Peyer's patch (tissue), 4 donors: ENCODE measurements at regions not wholly inside any gene's neighbourhood (a gene's known extent, or its start where the extent isn't known, plus 50 kb on each side); places are given as distances from the start of the nearest gene placed in this dataset.

ENCODE experiments used
- DNase-seq, 3 donors: peaks; one replicate each; pipeline ENCODE4 v3.0.0-alpha.2; 2017 to 2019
- H3K27ac ChIP-seq, 4 donors: fragments of 200-600 bp; sonication (generic); one replicate each; pipeline ENCODE4 v1.5.1; 2016 to 2019
- H3K27me3 ChIP-seq, 2 donors: fragments of 200-600 bp; sonication (generic); one replicate each; pipeline ENCODE4 v1.5.1; 2019
- H3K36me3 ChIP-seq, 3 donors: fragments of 200-600 bp; sonication (generic); one replicate each; pipeline ENCODE4 v1.5.1; 2016 to 2019
- H3K4me1 ChIP-seq, 4 donors: fragments of 200-600 bp; sonication (generic); one replicate each; pipeline ENCODE4 v1.5.1; 2016 to 2019
- H3K4me3 ChIP-seq, 4 donors: fragments of 200-600 bp; sonication (generic); 1 replicate in 3 of 4; 2 replicates in 1 of 4; pipeline ENCODE4 v1.5.1; 2016 to 2019; ENCODE audit warnings: mild to moderate bottlenecking in 1 of 4
- H3K9me3 ChIP-seq, 4 donors: fragments of 200-600 bp; sonication (generic); one replicate each; pipeline ENCODE4 v1.5.1; 2016 to 2019; ENCODE audit warnings: mild to moderate bottlenecking in 1 of 4
- CTCF ChIP-seq, 6 experiments: fragments of 450-650 bp in 4 of 6; fragments of 200-600 bp in 2 of 6; sonication (generic) in 1 of 6; IDR thresholded peaks; one replicate each; pipeline ENCODE4 v1.5.1; 2017 to 2019; ENCODE audit warnings: antibody characterized with exemption in 6 of 6, mild to moderate bottlenecking in 3 of 6, moderate library complexity in 1 of 6
- POLR2A ChIP-seq, 2 donors: fragments of 450-650 bp; IDR thresholded peaks; one replicate each; pipeline ENCODE4 v1.5.1; 2017; ENCODE audit warnings: antibody characterized with exemption in 2 of 2, mild to moderate bottlenecking in 2 of 2, moderate library complexity in 2 of 2

- Histone ChIP-seq H3K27ac (peak overlapping the region; percentile 55 to 94 (median 84)), H3K4me3 (no peak overlapping the region), H3K9me3 (no peaks in the 10 kb centered on the region), H3K4me1 (peaks cover 0 to 30% (median 11%) of the 10 kb centered on the region in 4 donors), H3K36me3 (no peaks in the 10 kb centered on the region), H3K27me3 (no peaks in the 10 kb centered on the region)
- TF ChIP-seq CTCF (IDR thresholded peaks at IDR 0.05) (no peak), POLR2A (IDR thresholded peaks at IDR 0.05) (no peak)
- DNase-seq = peak in 2 of 3 donors; percentile 53 to 55
Measured at GRCh38 chr9:70478963-70479641, 64.6 kb upstream of the KLF9 start.

DNA sequence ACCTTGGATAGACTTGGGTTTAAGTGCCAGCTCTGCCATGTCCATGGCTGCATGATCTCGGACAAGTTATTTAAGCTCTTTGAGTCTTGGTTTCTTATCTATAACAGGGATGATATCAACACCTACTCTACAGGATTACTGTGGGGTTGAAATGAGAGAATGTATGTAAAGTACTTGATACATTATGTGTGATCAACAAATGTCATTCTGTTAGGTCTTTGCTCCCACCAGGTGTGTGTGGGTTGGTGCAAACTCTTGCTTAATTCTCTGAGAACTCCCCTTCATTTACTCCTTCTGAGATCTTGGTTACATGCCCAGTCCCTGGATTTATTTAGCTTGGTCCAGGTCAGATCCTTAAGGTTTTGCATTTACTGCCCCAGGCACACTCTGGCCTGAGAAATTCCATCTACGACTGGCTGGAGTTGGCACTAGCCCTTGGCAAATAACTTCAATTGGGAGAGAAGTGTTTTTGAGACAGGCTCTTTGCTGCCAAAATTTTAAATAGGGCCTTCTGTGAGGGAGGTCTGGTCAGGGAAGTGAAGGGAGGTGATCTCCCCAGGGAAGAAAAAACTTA, 63.5 kb upstream of the KLF9 start:
- Histone ChIP-seq H3K4me3 (no peak overlapping the region), H3K9me3 (no peaks in the 10 kb centered on the region), H3K27ac (peak overlapping the region in 1 of 4 donors; percentile 94), H3K4me1 (peaks cover 0 to 30% (median 11%) of the 10 kb centered on the region in 4 donors), H3K27me3 (no peaks in the 10 kb centered on the region), H3K36me3 (no peaks in the 10 kb centered on the region)
- TF ChIP-seq POLR2A (IDR thresholded peaks at IDR 0.05) = no peak
- TF ChIP-seq CTCF (IDR thresholded peaks at IDR 0.05) = no peak
- no peak for DNase-seq

GRCh38 chr9:70477146-70477745, 62.8 kb upstream of the KLF9 start:
- Histone ChIP-seq H3K4me3 (no peak overlapping the region), H3K27me3 (no peaks in the 10 kb centered on the region), H3K36me3 (no peaks in the 10 kb centered on the region), H3K9me3 (no peaks in the 10 kb centered on the region), H3K27ac (no peak overlapping the region), H3K4me1 (peaks cover 0 to 30% (median 11%) of the 10 kb centered on the region in 4 donors)
- TF ChIP-seq CTCF (IDR thresholded peaks at IDR 0.05) (no peak), POLR2A (IDR thresholded peaks at IDR 0.05) (no peak)
- no peak for DNase-seq

DNA sequence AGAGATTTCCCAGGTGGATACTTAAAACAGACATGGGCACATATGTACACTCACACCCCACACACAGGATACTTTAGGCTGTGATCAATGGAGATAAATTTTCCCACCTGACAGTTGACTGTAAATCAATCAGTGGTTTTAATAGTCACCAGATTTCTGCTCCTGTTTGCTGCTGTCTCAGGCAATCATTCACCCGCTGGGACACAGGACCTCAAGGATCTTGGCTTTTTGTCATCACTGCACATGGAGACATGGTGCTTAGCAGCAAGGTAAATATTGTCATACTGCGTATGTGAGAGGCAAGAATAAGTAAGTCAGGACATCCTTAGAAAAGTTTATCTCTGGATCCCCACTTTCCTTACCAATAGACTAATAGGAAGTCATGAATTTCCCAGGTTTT, 60.8 kb upstream of the KLF9 start:
- Histone ChIP-seq H3K4me1 (peaks cover 0 to 26% (median 6%) of the 10 kb centered on the region in 4 donors), H3K27ac (peak overlapping the region in 2 of 4 donors; percentile 12 to 41), H3K4me3 (no peak overlapping the region), H3K9me3 (no peaks in the 10 kb centered on the region), H3K27me3 (no peaks in the 10 kb centered on the region), H3K36me3 (no peaks in the 10 kb centered on the region)
- no peak for DNase-seq
- TF ChIP-seq POLR2A (IDR thresholded peaks at IDR 0.05) (no peak), CTCF (IDR thresholded peaks at IDR 0.05) (no peak)

DNA sequence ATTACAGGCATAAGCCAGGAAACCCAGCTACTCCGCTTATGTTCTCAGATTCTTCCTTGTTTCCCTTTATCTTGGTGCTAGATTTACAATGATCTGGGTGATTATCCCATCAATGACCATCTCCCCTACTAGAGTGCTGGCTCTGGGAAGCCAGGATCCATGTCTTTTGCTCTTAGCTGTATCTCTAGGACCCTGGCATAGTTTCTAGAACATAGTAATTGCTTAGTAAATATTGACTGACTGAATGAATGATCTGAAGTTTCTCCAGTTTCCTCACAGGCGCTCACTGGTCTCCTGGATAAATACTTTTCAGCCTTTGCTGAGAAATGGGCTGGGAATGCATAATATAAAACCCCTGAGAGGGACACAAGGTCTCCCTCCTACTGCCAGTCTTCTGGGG, 60.0 kb upstream of the KLF9 start:
- H3K4me1 ChIP-seq = peaks cover 0 to 26% (median 0%) of the 10 kb centered on the region in 4 donors
- no peaks in the 10 kb centered on the region for H3K36me3 ChIP-seq
- TF ChIP-seq CTCF (IDR thresholded peaks at IDR 0.05) (no peak), POLR2A (IDR thresholded peaks at IDR 0.05) (no peak)
- peak overlapping the region in 2 of 4 donors; percentile 22 to 41 for H3K27ac ChIP-seq
- H3K9me3 ChIP-seq = no peaks in the 10 kb centered on the region
- DNase-seq = no peak
- no peak overlapping the region for H3K4me3 ChIP-seq
- H3K27me3 ChIP-seq = no peaks in the 10 kb centered on the region
